Aorta (tissue), 5 donors: ENCODE measurements at regions not wholly inside any gene's neighbourhood (a gene's known extent, or its start where the extent isn't known, plus 50 kb on each side); places are given as distances from the start of the nearest gene placed in this dataset.

Experiments used
- ATAC-seq: fragments of 200-7000 bp; cut with Tn5 transposase; one replicate; pipeline ENCODE4 v1.9.1; 2022; ENCODE audit warnings: moderate library complexity; ENCODE audit not compliant: low FRiP score
- DNase-seq, 2 donors: peaks; one replicate each; pipeline ENCODE4 v3.0.0-alpha.2; 2020
- H3K27ac ChIP-seq, 2 donors: one replicate each; pipeline ENCODE4 v1.5.1; 2013; ENCODE audit warnings: low read length in 2 of 2, mild to moderate bottlenecking in 2 of 2, moderate library complexity in 2 of 2, control low read depth in 1 of 2, inconsistent platforms in 1 of 2, low read depth in 1 of 2
- H3K27me3 ChIP-seq, 2 donors: one replicate each; pipeline ENCODE4 v1.6.1; 2013; ENCODE audit warnings: control low read depth in 1 of 2, low read length in 1 of 2, mild to moderate bottlenecking in 1 of 2, moderate library complexity in 1 of 2; ENCODE audit not compliant: insufficient read depth in 2 of 2, control insufficient read depth in 1 of 2
- H3K36me3 ChIP-seq, 2 donors: one replicate each; pipeline ENCODE4 v1.6.1; 2013; ENCODE audit warnings: control low read depth in 1 of 2, low read length in 1 of 2, mild to moderate bottlenecking in 1 of 2; ENCODE audit not compliant: insufficient read depth in 2 of 2, control insufficient read depth in 1 of 2
- H3K4me1 ChIP-seq, 2 donors: one replicate each; pipeline ENCODE4 v1.6.1; 2013; ENCODE audit warnings: low read length in 2 of 2, control low read depth in 1 of 2, mild to moderate bottlenecking in 1 of 2, moderate library complexity in 1 of 2; ENCODE audit not compliant: insufficient read depth in 2 of 2, control insufficient read depth in 1 of 2
- H3K4me3 ChIP-seq, 2 donors: one replicate each; pipeline ENCODE4 v1.5.1; 2013; ENCODE audit warnings: low read length in 2 of 2, control low read depth in 1 of 2, mild to moderate bottlenecking in 1 of 2
- H3K9me3 ChIP-seq: one replicate; pipeline ENCODE4 v1.6.1; 2013; ENCODE audit warnings: mild to moderate bottlenecking, low read length; ENCODE audit not compliant: control insufficient read depth
- WGBS, 2 donors: extraction: QIAGEN DNeasy Blood & Tissue Kit; methylation state at CpG; one replicate each; pipeline ENCODE4 v1.1.7; 2013; 5-methylcytosine and 5-hydroxymethylcytosine counted together
- intact Hi-C, 2 donors: fragments of 100-400 bp; cut with DNase I; formaldehyde crosslinking; loops; one replicate each; pipeline versions ENCODE4 v1.14.2 to v1.15.0; 2022
- donor health status: healthy with polysubstance abuse.
- donor health status: Bipolar disorder and iron deficiency.
- donor health status: DM: no; HTN: no; CAD: no.
- donor health status: DM: no; HTN: no; CAD: no.
- donor health status: DM: yes; HTN: yes; CAD: no.

GRCh38 chr11:120011836-120012235 is 126.1 kb downstream of the TRIM29 start:
- DNase-seq (no peak), ATAC-seq (no peak)
- Histone ChIP-seq H3K27ac (no peak overlapping the region), H3K36me3 (no peaks in the 10 kb centered on the region), H3K27me3 (no peaks in the 10 kb centered on the region), H3K9me3 (no peaks in the 10 kb centered on the region), H3K4me1 (no peaks in the 10 kb centered on the region), H3K4me3 (no peak overlapping the region)
- intact Hi-C loops = loop anchor here (2.0 to 10.0 kb wide), 3 partner anchors 97 to 347 kb away; no protein-coding TSS in a partner anchor
- WGBS, 2 donors = 84 to 90% methylated on average over 10 of the region's 10 CpGs

- intact Hi-C loops = loop anchor here (5.0 to 10.0 kb wide), 2 partner anchors 343 to 346 kb away; no protein-coding TSS in a partner anchor
- Histone ChIP-seq H3K27ac (no peak overlapping the region), H3K27me3 (no peaks in the 10 kb centered on the region), H3K4me3 (no peak overlapping the region), H3K4me1 (no peaks in the 10 kb centered on the region), H3K36me3 (no peaks in the 10 kb centered on the region), H3K9me3 (no peaks in the 10 kb centered on the region)
- 36 to 58% methylated on average over 9 of the region's 9 CpGs for WGBS, 2 donors
- no peak for ATAC-seq
- no peak for DNase-seq
These were observed 127.1 kb downstream of the TRIM29 start for GRCh38 chr11:120010775-120011174.

GRCh38 chr11:120009938-120010337 is 128.0 kb downstream of the TRIM29 start:
- no peaks in the 10 kb centered on the region for H3K36me3 ChIP-seq
- no peak for DNase-seq
- H3K9me3 ChIP-seq = no peaks in the 10 kb centered on the region
- H3K27ac ChIP-seq = no peak overlapping the region
- H3K4me1 ChIP-seq = no peaks in the 10 kb centered on the region
- no peak overlapping the region for H3K4me3 ChIP-seq
- no peaks in the 10 kb centered on the region for H3K27me3 ChIP-seq
- 66 to 67% methylated on average over 4 of the region's 4 CpGs for WGBS, 2 donors
- ATAC-seq = no peak
- intact Hi-C loops = loop anchor here (5.0 to 10.0 kb wide), 2 partner anchors 343 to 345 kb away; no protein-coding TSS in a partner anchor

- H3K4me3 ChIP-seq = no peak overlapping the region
- no peak overlapping the region for H3K27ac ChIP-seq
- H3K36me3 ChIP-seq = no peaks in the 10 kb centered on the region
- 40 to 71% methylated on average over 4 of the region's 4 CpGs for WGBS, 2 donors
- H3K27me3 ChIP-seq = no peaks in the 10 kb centered on the region
- intact Hi-C loops = no loop called here
- no peaks in the 10 kb centered on the region for H3K9me3 ChIP-seq
- no peak for ATAC-seq
- DNase-seq = no peak
- H3K4me1 ChIP-seq = no peaks in the 10 kb centered on the region
These were observed 130.8 kb downstream of the TRIM29 start for GRCh38 chr11:120007144-120007543.

- no peaks in the 10 kb centered on the region for H3K36me3 ChIP-seq
- WGBS, 2 donors = 80 to 90% methylated on average over 4 of the region's 4 CpGs
- DNase-seq (no peak), ATAC-seq (no peak)
- H3K4me3 ChIP-seq = no peak overlapping the region
- H3K4me1 ChIP-seq = no peaks in the 10 kb centered on the region
- intact Hi-C loops = no loop called here
- no peak overlapping the region for H3K27ac ChIP-seq
- peaks cover 5% of the 10 kb centered on the region for H3K9me3 ChIP-seq
- no peaks in the 10 kb centered on the region for H3K27me3 ChIP-seq
These were observed 133.2 kb downstream of the TRIM29 start for GRCh38 chr11:120004723-120005122.

GRCh38 chr11:120001178-120002090 is 136.5 kb downstream of the TRIM29 start:
- 46 to 48% methylated on average over 14 of the region's 14 CpGs for WGBS, 2 donors

GRCh38 chr11:119999220-119999619 is 138.7 kb downstream of the TRIM29 start:
- 54 to 58% methylated on average over 2 of the region's 2 CpGs for WGBS, 2 donors
- Histone ChIP-seq H3K4me1 (no peaks in the 10 kb centered on the region), H3K36me3 (no peaks in the 10 kb centered on the region), H3K4me3 (no peak overlapping the region), H3K27ac (no peak overlapping the region), H3K9me3 (peaks cover 5% of the 10 kb centered on the region), H3K27me3 (no peaks in the 10 kb centered on the region)
- DNase-seq = no peak
- no peak for ATAC-seq
- intact Hi-C loops = no loop called here

More at GRCh38 chr11:120001178-120002090, 136.5 kb downstream of the TRIM29 start:
- intact Hi-C loops = no loop called here
- H3K9me3 ChIP-seq = peaks cover 5% of the 10 kb centered on the region
- H3K27me3 ChIP-seq = no peaks in the 10 kb centered on the region
- no peaks in the 10 kb centered on the region for H3K4me1 ChIP-seq
- H3K4me3 ChIP-seq = no peak overlapping the region
- DNase-seq (no peak), ATAC-seq (no peak)
- no peak overlapping the region for H3K27ac ChIP-seq
- no peaks in the 10 kb centered on the region for H3K36me3 ChIP-seq

- ATAC-seq (no peak), DNase-seq (no peak)
- Histone ChIP-seq H3K4me1 (no peaks in the 10 kb centered on the region), H3K9me3 (peaks cover 5% of the 10 kb centered on the region), H3K27me3 (no peaks in the 10 kb centered on the region), H3K27ac (no peak overlapping the region), H3K4me3 (no peak overlapping the region), H3K36me3 (no peaks in the 10 kb centered on the region)
- intact Hi-C loops = no loop called here
- WGBS, 2 donors = 76 to 81% methylated on average over 5 of the region's 5 CpGs
These were observed 141.4 kb downstream of the TRIM29 start for GRCh38 chr11:119996556-119996955.
